DMS114 treated with DMSO at 0.1 percent for 48 hours (cell line): ENCODE measurements at regions not wholly inside any gene's neighbourhood (a gene's known extent, or its start where the extent isn't known, plus 50 kb on each side); places are given as distances from the start of the nearest gene placed in this dataset.

Source experiments
- DNase-seq: peaks from one replicate; lab custom pipeline; 2025; ENCODE audit not compliant: unreplicated experiment; lab: John Stamatoyannopoulos, UW

- DNase-seq, result no peak
These were observed 396.6 kb upstream of the DYNLRB2 start for GRCh38 chr16:80144191-80144590.

- DNase-seq, result no peak
These were observed 397.9 kb upstream of the DYNLRB2 start for GRCh38 chr16:80142940-80143339.

- no peak for DNase-seq
These were observed 398.5 kb upstream of the DYNLRB2 start for GRCh38 chr16:80142281-80142680.

- DNase-seq, result no peak
These were observed 411.0 kb upstream of the DYNLRB2 start for GRCh38 chr16:80129791-80130190.

- no peak for DNase-seq
These were observed 415.1 kb upstream of the DYNLRB2 start for GRCh38 chr16:80125677-80126076.

GRCh38 chr16:80123189-80123588 lies 417.6 kb upstream of the DYNLRB2 start:
- DNase-seq, result no peak

GRCh38 chr16:80122115-80122514 lies 418.7 kb upstream of the DYNLRB2 start:
- no peak for DNase-seq

- DNase-seq, result no peak
These were observed 419.3 kb upstream of the DYNLRB2 start for GRCh38 chr16:80121522-80121909.

GRCh38 chr16:80120899-80121521 lies 419.8 kb upstream of the DYNLRB2 start:
- no peak for DNase-seq

- DNase-seq, result no peak
These were observed 423.1 kb upstream of the DYNLRB2 start for GRCh38 chr16:80117556-80118130.

- no peak for DNase-seq
These were observed 424.1 kb upstream of the DYNLRB2 start for GRCh38 chr16:80116711-80117110.

- no peak for DNase-seq
These were observed 426.1 kb upstream of the DYNLRB2 start for GRCh38 chr16:80114699-80115098.

- no peak for DNase-seq
These were observed 426.8 kb upstream of the DYNLRB2 start for GRCh38 chr16:80113873-80114574.

GRCh38 chr16:80109581-80109980 lies 431.2 kb upstream of the DYNLRB2 start:
- no peak for DNase-seq

- DNase-seq, result no peak
These were observed 432.9 kb upstream of the DYNLRB2 start for GRCh38 chr16:80107900-80108299.

GRCh38 chr16:80105751-80106150 lies 435.0 kb upstream of the DYNLRB2 start:
- no peak for DNase-seq

GRCh38 chr16:80105160-80105559 lies 435.6 kb upstream of the DYNLRB2 start:
- no peak for DNase-seq

- DNase-seq, result no peak
These were observed 436.4 kb upstream of the DYNLRB2 start for GRCh38 chr16:80104401-80104800.

GRCh38 chr16:80103463-80103862 lies 437.3 kb upstream of the DYNLRB2 start:
- DNase-seq, result no peak

GRCh38 chr16:80100846-80101451 lies 439.8 kb upstream of the DYNLRB2 start:
- DNase-seq, result no peak

GRCh38 chr16:80100186-80100585 lies 440.6 kb upstream of the DYNLRB2 start:
- DNase-seq, result no peak

- no peak for DNase-seq
These were observed 443.7 kb upstream of the DYNLRB2 start for GRCh38 chr16:80097098-80097497.
